ENCODE measurements at regions not wholly inside any gene's neighbourhood (a gene's known extent, or its start where the extent isn't known, plus 50 kb on each side); places are given as distances from the start of the nearest gene placed in this dataset.

GRCh38 chr1:218970397-218970990, 203.2 kb upstream of the LYPLAL1 start:
- intact Hi-C loops (cut with DNase I; ENCODE audit: low total_unique reads), result no loop called here
- TF ChIP-seq CTCF (IDR thresholded peaks at IDR 0.05), result no peak
- no peak for TF ChIP-seq POLR2A (IDR thresholded peaks at IDR 0.05)
- Histone ChIP-seq H3K27me3 (no peaks in the 10 kb centered on the region), H3K9me3 (no peaks in the 10 kb centered on the region), H3K4me3 (no peak overlapping the region), H3K4me1 (no peaks in the 10 kb centered on the region), H3K27ac (no peak overlapping the region), H3K36me3 (no peaks in the 10 kb centered on the region)
- no peak for DNase-seq

- H3K4me1 ChIP-seq, result no peaks in the 10 kb centered on the region
- H3K4me3 ChIP-seq, result no peak overlapping the region
- DNase-seq, result no peak
- H3K27ac ChIP-seq, result no peak overlapping the region
- no peaks in the 10 kb centered on the region for H3K36me3 ChIP-seq
- H3K27me3 ChIP-seq, result no peaks in the 10 kb centered on the region
- intact Hi-C loops (cut with DNase I; ENCODE audit: low total_unique reads), result no loop called here
- no peaks in the 10 kb centered on the region for H3K9me3 ChIP-seq
- TF ChIP-seq CTCF (IDR thresholded peaks at IDR 0.05) (no peak), POLR2A (IDR thresholded peaks at IDR 0.05) (no peak)
Measured at GRCh38 chr1:218971156-218971555, 202.5 kb upstream of the LYPLAL1 start.

- TF ChIP-seq POLR2A (IDR thresholded peaks at IDR 0.05), result no peak
- no peak for TF ChIP-seq CTCF (IDR thresholded peaks at IDR 0.05)
Measured at GRCh38 chr1:218980881-218981280, 192.8 kb upstream of the LYPLAL1 start.

GRCh38 chr1:218982482-218982881, 191.2 kb upstream of the LYPLAL1 start:
- H3K4me3 ChIP-seq, result no peak overlapping the region
- TF ChIP-seq CTCF (IDR thresholded peaks at IDR 0.05), result no peak
- TF ChIP-seq POLR2A (IDR thresholded peaks at IDR 0.05), result no peak
- no peaks in the 10 kb centered on the region for H3K9me3 ChIP-seq
- no peaks in the 10 kb centered on the region for H3K27me3 ChIP-seq
- no peak overlapping the region for H3K27ac ChIP-seq
- no peak for DNase-seq
- peaks cover 0 to 3% of the 10 kb centered on the region in 2 donors for H3K36me3 ChIP-seq
- intact Hi-C loops (cut with DNase I; ENCODE audit: low total_unique reads), result no loop called here
- no peaks in the 10 kb centered on the region for H3K4me1 ChIP-seq

More at GRCh38 chr1:218980881-218981280, 192.8 kb upstream of the LYPLAL1 start:
- DNase-seq, result no peak
- Histone ChIP-seq H3K9me3 (no peaks in the 10 kb centered on the region), H3K4me1 (no peaks in the 10 kb centered on the region), H3K27me3 (no peaks in the 10 kb centered on the region), H3K4me3 (no peak overlapping the region), H3K36me3 (peaks cover 0 to 3% of the 10 kb centered on the region in 2 donors), H3K27ac (no peak overlapping the region)
- intact Hi-C loops (cut with DNase I; ENCODE audit: low total_unique reads), result no loop called here

GRCh38 chr1:218983433-218983832, 190.2 kb upstream of the LYPLAL1 start:
- H3K4me1 ChIP-seq, result no peaks in the 10 kb centered on the region
- no peak for DNase-seq
- H3K36me3 ChIP-seq, result peaks cover 0 to 2% of the 10 kb centered on the region in 2 donors
- TF ChIP-seq POLR2A (IDR thresholded peaks at IDR 0.05) (no peak), CTCF (IDR thresholded peaks at IDR 0.05) (no peak)
- intact Hi-C loops (cut with DNase I; ENCODE audit: low total_unique reads), result no loop called here
- no peaks in the 10 kb centered on the region for H3K9me3 ChIP-seq
- no peak overlapping the region for H3K4me3 ChIP-seq
- H3K27me3 ChIP-seq, result no peaks in the 10 kb centered on the region
- H3K27ac ChIP-seq, result no peak overlapping the region

Measured in uterus (tissue), 3 donors.